IMR-90 (cell line): ENCODE measurements at regions not wholly inside any gene's neighbourhood (a gene's known extent, or its start where the extent isn't known, plus 50 kb on each side); places are given as distances from the start of the nearest gene placed in this dataset.

Source experiments
- BHLHE40 ChIP-seq: fragments of 150-350 bp; IDR thresholded peaks from 2 replicates; pipeline ENCODE4 v1.6.1; 2016; ENCODE audit warnings: mild to moderate bottlenecking, low read depth, low read length
- CEBPB ChIP-seq: IDR thresholded peaks from 2 replicates; pipeline ENCODE4 v1.6.1; 2012; ENCODE audit warnings: low read depth, low read length, improper control_type of control experiment
- CHD1 ChIP-seq: IDR thresholded peaks from 2 replicates; pipeline ENCODE4 v1.6.1; 2012; ENCODE audit warnings: low read depth, low read length, improper control_type of control experiment
- CTCF ChIP-seq: conservative IDR thresholded peaks from 2 replicates; pipeline ENCODE4 v1.5.1; 2012; ENCODE audit warnings: mild to moderate bottlenecking, low read depth, low read length, improper control_type of control experiment
- MAFK ChIP-seq: IDR thresholded peaks from 2 replicates; pipeline ENCODE4 v1.6.1; 2012; ENCODE audit warnings: low read depth, low read length, improper control_type of control experiment
- MAZ ChIP-seq: IDR thresholded peaks from 2 replicates; pipeline ENCODE4 v1.6.1; 2012; ENCODE audit warnings: low read depth, mild to moderate bottlenecking, low read length, improper control_type of control experiment, moderate library complexity, borderline replicate concordance
- MXI1 ChIP-seq: IDR thresholded peaks from 2 replicates; pipeline ENCODE4 v1.6.1; 2012; ENCODE audit warnings: low read depth, mild to moderate bottlenecking, low read length, moderate library complexity, borderline replicate concordance
- NFE2L2 ChIP-seq: fragments of 150-350 bp; IDR thresholded peaks from 2 replicates; pipeline ENCODE4 v1.6.1; 2016; ENCODE audit warnings: low read depth, mild to moderate bottlenecking, low read length
- POLR2A ChIP-seq: IDR thresholded peaks from 2 replicates; pipeline ENCODE4 v1.6.1; 2012; ENCODE audit warnings: mild to moderate bottlenecking, low read depth, low read length
- RAD21 ChIP-seq: IDR thresholded peaks from 2 replicates; pipeline ENCODE4 v1.6.1; 2012; ENCODE audit warnings: low read length, improper control_type of control experiment
- RFX5 ChIP-seq: IDR thresholded peaks from 2 replicates; pipeline ENCODE4 v1.8.0; 2012; ENCODE audit warnings: low read depth, mild to moderate bottlenecking, low read length, moderate library complexity
- SMC3 ChIP-seq: fragments of 150-350 bp; IDR thresholded peaks from 2 replicates; pipeline ENCODE4 v1.6.1; 2016; ENCODE audit warnings: low read depth, mild to moderate bottlenecking, antibody characterized with exemption, low read length, moderate library complexity
- USF2 ChIP-seq: fragments of 150-350 bp; IDR thresholded peaks from 2 replicates; pipeline ENCODE4 v1.6.1; 2017; ENCODE audit warnings: mild to moderate bottlenecking, antibody characterized with exemption, low read length, low read depth

- TF ChIP-seq RFX5 (no peak), POLR2A (no peak), CTCF (no peak), BHLHE40 (no peak), CHD1 (no peak), SMC3 (no peak), RAD21 (no peak), MAFK (peak; percentile 29; the same call in 1 of the 2 replicates), CEBPB (no peak), MXI1 (no peak), NFE2L2 (no peak), USF2 (no peak), MAZ (no peak)
Observed at GRCh38 chr2:184468826-184469225, 129.5 kb upstream of the ZNF804A start.
